ENCODE measurements at regions not wholly inside any gene's neighbourhood (a gene's known extent, or its start where the extent isn't known, plus 50 kb on each side); places are given as distances from the start of the nearest gene placed in this dataset.

- TF ChIP-seq CTCF (IDR thresholded peaks at IDR 0.05) (no peak), POLR2A (IDR thresholded peaks at IDR 0.05) (no peak)
These were observed 635.6 kb downstream of the PLA2G4A start for GRCh38 chr1:187464320-187464719.
